Skeletal muscle satellite cell (primary cell): ENCODE measurements at regions not wholly inside any gene's neighbourhood (a gene's known extent, or its start where the extent isn't known, plus 50 kb on each side); places are given as distances from the start of the nearest gene placed in this dataset.
"Not testable (repeated sequence)": the region's sequence is repeated elsewhere in the genome, so short reads cannot be mapped to it uniquely, and the experiment has no call there.

Source experiments
- H3K27me3 ChIP-seq: 2 replicates; pipeline ENCODE4 v1.7.0; 2013; ENCODE audit warnings: low read length; ENCODE audit not compliant: control insufficient read depth, insufficient read depth
- H3K36me3 ChIP-seq: 2 replicates; pipeline ENCODE4 v1.7.0; 2013; ENCODE audit warnings: mild to moderate bottlenecking, control low read depth, low read length; ENCODE audit not compliant: insufficient read depth
- H3K4me1 ChIP-seq: 2 replicates; pipeline ENCODE4 v1.7.0; 2013; ENCODE audit warnings: low read length; ENCODE audit not compliant: control insufficient read depth, insufficient read depth
- H3K4me2 ChIP-seq: 2 replicates; pipeline ENCODE4 v1.7.0; 2013; ENCODE audit warnings: mild to moderate bottlenecking, low read length
- H3K4me3 ChIP-seq: 2 replicates; pipeline ENCODE4 v1.7.0; 2013; ENCODE audit warnings: low read length
- H3K9ac ChIP-seq: 2 replicates; pipeline ENCODE4 v1.7.0; 2013; ENCODE audit warnings: mild to moderate bottlenecking, low read depth, low read length, moderate library complexity
- H3K9me3 ChIP-seq: replicated peaks from 2 replicates; pipeline ENCODE4 v1.7.0; 2013; ENCODE audit warnings: mild to moderate bottlenecking, control low read depth, low read length

DNA sequence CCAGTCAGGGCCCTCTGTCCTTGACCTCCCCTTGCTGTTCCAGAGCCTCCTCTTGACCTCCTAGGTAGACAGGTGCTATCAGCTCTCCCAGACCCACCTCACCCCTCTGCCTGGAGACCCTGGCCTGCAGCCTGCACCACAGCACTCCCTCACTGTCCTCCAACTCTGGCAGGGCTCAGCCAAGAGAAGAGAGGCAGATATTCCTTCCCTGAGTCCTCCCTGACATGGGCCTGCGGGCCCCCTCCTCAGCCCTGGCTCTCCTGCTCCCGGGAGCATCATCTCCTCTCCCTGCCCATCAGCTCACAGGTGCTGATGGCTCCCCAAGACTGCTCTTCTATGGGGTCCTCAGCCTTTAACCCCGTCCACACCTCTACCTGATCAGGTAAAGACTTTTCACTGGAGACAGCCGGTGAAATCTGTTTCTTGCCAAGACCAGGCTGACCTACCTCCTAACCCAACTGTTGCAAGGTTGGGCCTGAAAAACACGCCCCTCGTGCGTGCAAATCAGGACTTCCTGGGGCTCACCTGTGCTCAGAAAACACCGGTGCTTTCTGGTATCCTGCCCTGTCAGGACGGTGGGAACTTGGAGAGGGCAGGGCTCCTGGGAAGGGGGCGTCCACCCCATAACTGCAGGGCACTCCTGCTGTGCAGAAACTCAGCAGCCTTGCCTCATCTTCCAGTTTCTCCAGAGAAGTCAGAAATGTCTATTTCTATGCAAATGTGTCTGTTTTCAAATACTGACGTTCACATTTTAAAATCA, 160.7 kb downstream of the SHANK2 start:
- H3K4me3 ChIP-seq = no peak overlapping the region
- no peaks in the 10 kb centered on the region for H3K27me3 ChIP-seq
- H3K4me2 ChIP-seq = no peak overlapping the region
- no peak overlapping the region for H3K9ac ChIP-seq
- H3K4me1 ChIP-seq = peaks cover 7% of the 10 kb centered on the region
- peaks cover 6% of the 10 kb centered on the region for H3K36me3 ChIP-seq
- H3K9me3 ChIP-seq = no peaks in the 10 kb centered on the region

DNA sequence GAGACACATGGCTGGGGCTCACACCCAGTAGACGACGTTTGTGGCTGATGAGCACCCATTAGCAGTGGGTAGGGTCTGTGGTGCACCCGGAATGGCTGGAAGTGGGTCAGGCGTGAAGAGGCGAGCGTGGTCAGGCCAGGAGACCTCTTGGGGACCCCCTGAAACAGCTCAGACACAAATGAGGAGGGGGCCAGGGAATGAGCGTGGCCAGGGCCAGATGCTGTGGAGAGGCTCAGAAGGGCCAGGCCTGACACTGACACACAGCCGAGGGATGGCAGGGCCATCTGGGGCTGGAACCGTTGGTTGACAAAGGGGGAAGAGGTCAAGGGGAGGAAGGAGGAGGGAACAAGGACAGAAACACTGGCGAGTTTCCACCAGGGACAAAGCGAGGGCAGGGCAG, 162.8 kb downstream of the SHANK2 start:
- H3K4me2 ChIP-seq = no peak overlapping the region
- H3K9me3 ChIP-seq = no peaks in the 10 kb centered on the region
- peaks cover 6% of the 10 kb centered on the region for H3K36me3 ChIP-seq
- H3K4me1 ChIP-seq = no peaks in the 10 kb centered on the region
- H3K9ac ChIP-seq = no peak overlapping the region
- H3K27me3 ChIP-seq = no peaks in the 10 kb centered on the region
- no peak overlapping the region for H3K4me3 ChIP-seq

DNA sequence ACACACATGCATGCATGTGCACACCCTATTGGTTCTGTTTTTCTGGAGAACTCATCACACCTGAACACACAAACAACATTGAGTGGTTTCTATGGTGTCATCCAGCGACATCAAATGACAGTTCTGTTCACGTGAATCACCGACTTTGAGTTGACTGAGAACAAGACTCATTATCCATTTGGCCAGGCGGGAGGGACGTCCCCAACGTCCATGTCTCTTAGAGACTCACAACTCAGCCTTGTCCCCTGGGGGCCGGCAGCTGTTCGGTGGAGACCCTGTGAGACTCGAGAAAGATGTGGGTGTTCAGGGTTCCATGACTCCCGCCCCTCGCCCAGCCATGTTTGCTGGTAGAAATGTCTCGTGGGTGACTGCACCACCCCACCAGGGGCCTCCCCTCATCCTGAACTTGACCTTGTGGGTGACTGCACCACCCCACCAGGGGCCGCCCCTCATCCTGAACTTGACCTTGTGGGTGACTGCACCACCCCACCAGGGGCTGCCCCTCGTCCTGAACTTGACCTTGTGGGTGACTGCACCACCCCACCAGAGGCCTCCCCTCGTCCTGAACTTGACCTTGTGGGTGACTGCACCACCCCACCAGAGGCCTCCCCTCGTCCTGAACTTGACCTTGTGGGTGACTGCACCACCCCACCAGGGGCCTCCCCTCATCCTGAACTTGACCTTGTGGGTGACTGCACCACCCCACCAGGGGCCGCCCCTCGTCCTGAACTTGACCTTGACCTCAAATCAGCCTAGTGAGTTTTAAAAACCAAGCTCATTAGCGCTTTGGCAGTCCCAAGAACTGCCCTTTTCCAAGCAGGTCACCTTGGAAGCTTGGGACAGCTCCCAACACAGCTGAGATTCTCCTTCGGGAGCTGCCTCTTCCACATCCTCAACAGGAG, 163.8 kb downstream of the SHANK2 start:
- H3K4me3 ChIP-seq, H3K9me3 ChIP-seq, H3K27me3 ChIP-seq: not testable (repeated sequence)

DNA sequence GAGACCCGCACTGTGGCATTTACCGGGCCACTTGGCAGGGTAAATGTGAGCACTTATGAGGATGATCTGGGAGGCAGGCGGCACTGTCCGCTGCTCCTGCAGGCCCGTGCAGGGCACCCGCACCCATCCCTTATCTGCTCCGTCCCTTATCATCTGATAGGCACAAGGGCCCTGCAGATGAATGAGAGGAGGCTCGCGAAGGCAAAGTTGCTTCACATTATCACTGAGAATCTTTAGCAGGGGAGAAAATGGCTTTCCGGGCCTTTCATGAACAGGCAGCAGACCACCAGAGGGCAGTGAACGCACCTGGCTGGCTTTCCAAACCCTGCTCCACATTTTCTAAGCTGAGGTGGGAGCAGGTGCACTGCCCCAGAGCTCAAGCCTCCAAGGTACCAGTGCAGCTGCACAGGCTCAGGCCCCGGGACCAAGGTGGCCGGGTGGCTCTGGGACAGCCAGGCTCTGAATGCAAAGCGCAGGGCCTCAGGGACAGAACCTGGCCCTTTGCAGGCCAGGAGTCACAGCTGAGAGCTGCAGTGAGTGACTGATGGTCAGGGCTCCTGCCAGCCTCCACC, 165.6 kb downstream of the SHANK2 start:
- H3K36me3 ChIP-seq = peaks cover 1% of the 10 kb centered on the region
- no peaks in the 10 kb centered on the region for H3K27me3 ChIP-seq
- H3K9ac ChIP-seq = no peak overlapping the region
- H3K9me3 ChIP-seq = no peaks in the 10 kb centered on the region
- no peak overlapping the region for H3K4me2 ChIP-seq
- H3K4me3 ChIP-seq = no peak overlapping the region
- H3K4me1 ChIP-seq = no peaks in the 10 kb centered on the region

More for the DNA sequence above, 163.8 kb downstream of the SHANK2 start:
- H3K36me3 ChIP-seq, H3K4me2 ChIP-seq, H3K9ac ChIP-seq, H3K4me1 ChIP-seq: not testable (repeated sequence)

DNA sequence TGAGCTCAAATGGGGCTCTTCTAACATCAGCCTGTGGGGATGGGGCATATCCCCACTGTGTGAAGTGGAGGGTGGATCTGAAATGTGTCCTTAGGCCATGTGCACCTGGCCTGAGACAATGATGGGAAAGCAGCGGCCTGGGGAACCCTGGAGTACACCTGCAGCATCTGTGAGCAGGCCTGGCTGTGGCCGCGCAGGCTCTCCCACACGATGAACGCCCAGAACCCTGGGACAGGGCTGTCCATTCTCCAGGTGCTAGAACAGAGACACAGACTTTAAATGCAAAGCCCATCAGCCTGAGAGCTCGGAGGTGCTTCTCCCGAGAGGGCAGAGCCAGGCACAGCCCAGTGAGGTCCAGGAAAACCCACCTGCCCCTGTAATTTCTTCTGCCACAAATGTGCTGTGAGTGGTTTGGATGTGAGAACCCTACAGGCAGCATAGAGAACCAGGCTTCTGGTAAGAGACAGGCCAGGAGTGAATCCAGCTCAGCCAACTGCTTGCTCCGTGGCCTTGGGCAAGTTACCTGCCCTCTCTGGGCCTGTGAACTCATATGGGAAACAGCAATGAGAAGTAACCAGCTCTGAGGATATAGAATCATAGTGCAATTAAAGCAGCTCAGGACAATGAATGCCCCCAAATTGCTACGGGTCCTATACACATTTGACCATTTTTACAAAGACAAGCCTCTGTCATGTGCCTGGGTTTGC, 167.9 kb downstream of the SHANK2 start:
- Histone ChIP-seq H3K9ac (no peak overlapping the region), H3K4me3 (no peak overlapping the region), H3K9me3 (no peaks in the 10 kb centered on the region), H3K36me3 (no peaks in the 10 kb centered on the region), H3K27me3 (no peaks in the 10 kb centered on the region), H3K4me2 (no peak overlapping the region), H3K4me1 (no peaks in the 10 kb centered on the region)

DNA sequence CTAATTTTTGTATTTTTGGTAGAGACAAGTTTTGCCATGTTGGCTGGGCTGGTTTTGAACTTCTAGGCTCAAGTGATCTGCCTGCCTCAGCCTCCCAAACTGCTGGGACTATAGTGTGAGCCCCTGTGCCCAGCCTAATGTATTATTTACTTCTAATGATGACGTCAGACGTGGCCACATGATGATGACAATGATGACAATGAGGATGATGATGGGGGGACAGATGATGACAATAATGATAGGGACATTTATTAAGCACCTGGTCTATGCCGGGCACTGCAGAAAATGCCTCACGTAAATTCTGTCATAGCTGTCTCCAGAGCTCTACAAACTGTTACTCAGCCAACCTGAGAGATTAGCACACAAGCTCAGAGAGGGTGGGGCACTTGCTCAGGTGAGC, 169.3 kb downstream of the SHANK2 start:
- H3K4me3 ChIP-seq = no peak overlapping the region
- H3K4me2 ChIP-seq = no peak overlapping the region
- H3K27me3 ChIP-seq = no peaks in the 10 kb centered on the region
- H3K4me1 ChIP-seq = no peaks in the 10 kb centered on the region
- H3K9me3 ChIP-seq = no peaks in the 10 kb centered on the region
- H3K36me3 ChIP-seq = no peaks in the 10 kb centered on the region
- no peak overlapping the region for H3K9ac ChIP-seq

DNA sequence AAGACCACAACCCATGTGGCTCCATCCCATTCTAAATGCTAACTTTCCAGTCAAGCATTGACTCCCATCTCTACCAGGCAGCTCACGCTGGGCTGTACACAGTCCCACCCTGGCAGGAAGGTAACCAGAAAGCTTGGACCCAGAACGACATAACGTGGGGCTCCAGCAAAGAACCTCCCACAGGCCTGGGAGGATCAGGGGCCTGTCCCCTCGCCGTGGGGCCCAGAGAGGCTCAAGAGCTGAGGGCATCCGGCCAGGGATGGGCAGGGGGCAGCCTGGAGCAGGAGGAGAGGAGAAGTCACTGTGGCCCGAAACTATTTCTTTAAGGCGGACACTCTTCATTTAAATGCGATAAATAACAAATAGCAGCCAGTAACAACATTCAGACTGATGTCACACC, 169.9 kb downstream of the SHANK2 start:
- no peak overlapping the region for H3K4me3 ChIP-seq
- H3K4me1 ChIP-seq = no peaks in the 10 kb centered on the region
- H3K36me3 ChIP-seq = no peaks in the 10 kb centered on the region
- no peak overlapping the region for H3K9ac ChIP-seq
- no peak overlapping the region for H3K4me2 ChIP-seq
- H3K9me3 ChIP-seq = no peaks in the 10 kb centered on the region
- H3K27me3 ChIP-seq = no peaks in the 10 kb centered on the region

DNA sequence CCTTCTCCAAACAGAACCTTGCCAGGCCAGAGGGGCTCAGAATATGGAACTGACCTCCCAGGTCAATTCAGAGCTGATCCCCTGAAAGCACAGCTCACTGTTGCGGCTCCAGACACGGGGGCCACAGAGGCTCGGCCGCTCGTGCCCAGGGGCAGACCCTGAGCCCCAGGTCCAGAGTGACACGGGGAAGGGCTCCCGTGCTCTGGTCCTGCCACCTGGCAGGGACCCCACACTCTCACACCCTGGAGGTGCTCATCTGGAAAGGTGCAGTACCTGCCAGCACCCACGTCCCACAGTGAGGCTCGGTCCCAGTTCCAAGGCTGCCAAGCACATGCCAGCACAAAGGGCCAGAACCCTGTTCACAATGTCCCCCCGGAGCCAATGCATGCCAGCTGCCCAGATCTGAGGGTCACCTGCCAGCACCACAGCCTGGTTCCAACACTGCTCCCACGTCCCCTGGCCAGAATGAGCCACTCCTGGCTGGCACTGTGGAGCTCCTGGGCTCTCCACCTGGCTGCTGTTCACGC, 170.6 kb downstream of the SHANK2 start:
- Histone ChIP-seq H3K4me2 (no peak overlapping the region), H3K4me3 (no peak overlapping the region), H3K36me3 (no peaks in the 10 kb centered on the region), H3K27me3 (no peaks in the 10 kb centered on the region), H3K4me1 (no peaks in the 10 kb centered on the region), H3K9me3 (no peaks in the 10 kb centered on the region), H3K9ac (no peak overlapping the region)

DNA sequence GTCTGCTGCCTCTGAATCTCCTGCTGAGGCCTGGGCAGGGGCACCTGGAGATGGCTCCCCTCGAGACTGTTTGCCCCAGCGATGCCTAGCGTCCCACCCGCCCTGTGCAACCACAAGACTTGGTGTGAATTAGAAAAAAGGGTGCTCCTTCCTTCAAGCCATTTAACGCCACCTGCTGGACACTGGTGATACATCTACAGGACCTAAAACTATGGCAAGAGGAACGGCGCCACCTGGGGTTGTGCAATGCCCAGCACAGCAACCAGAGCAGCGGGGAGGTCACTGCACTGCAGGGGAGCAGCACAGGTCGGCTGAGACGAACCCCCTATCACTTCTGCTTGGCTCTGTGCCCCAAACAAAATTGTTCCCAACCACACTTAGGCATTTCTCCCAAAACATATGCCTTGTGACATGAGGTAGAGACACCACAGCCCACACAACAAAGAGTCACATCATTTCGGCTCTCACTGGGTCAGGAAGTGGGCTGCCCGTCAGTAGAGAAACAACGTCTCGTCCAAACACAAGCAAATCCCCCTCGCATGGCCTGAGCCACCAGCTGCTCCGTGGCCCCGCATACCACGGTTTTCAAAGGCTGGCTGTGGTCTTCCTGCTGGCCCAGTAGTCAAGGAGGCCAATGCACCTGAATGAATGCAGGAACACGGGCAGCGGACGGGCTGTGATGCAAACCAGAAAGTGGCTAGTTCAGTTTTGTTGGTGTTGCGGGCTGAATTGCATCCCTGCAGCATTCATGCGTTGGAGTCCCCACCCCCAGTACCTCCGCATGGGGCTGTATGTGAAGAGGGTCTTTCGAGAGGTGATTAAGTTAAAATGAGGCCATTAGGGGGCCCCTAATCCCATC, 171.9 kb downstream of the SHANK2 start:
- no peak overlapping the region for H3K4me2 ChIP-seq
- H3K4me1 ChIP-seq = no peaks in the 10 kb centered on the region
- H3K9ac ChIP-seq = no peak overlapping the region
- H3K4me3 ChIP-seq = no peak overlapping the region
- no peaks in the 10 kb centered on the region for H3K27me3 ChIP-seq
- H3K36me3 ChIP-seq = no peaks in the 10 kb centered on the region
- no peaks in the 10 kb centered on the region for H3K9me3 ChIP-seq

DNA sequence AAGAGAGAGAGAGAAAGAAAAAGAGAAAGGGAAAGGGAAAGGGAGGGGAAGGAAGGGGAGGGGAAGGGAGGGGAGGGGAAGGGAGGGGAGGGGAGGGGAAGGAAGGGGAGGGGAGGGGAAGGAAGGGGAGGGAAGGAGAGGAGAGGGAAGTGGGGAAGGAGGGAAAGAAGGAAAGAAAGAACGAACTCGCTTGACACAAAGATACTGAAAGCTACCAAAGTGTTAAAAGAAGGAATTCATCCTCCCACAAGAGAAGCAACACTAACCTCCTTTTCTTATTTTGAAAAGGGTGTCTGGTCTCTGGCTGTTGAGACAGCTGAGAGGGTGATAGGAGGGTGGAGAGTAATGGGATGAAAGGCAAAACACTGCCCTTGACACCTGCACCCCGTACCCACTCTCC, 172.6 kb downstream of the SHANK2 start:
- no peaks in the 10 kb centered on the region for H3K9me3 ChIP-seq
- no peaks in the 10 kb centered on the region for H3K36me3 ChIP-seq
- H3K27me3 ChIP-seq = no peaks in the 10 kb centered on the region
- no peak overlapping the region for H3K9ac ChIP-seq
- no peak overlapping the region for H3K4me2 ChIP-seq
- H3K4me1 ChIP-seq = no peaks in the 10 kb centered on the region
- H3K4me3 ChIP-seq = no peak overlapping the region
